ENCODE measurements at regions not wholly inside any gene's neighbourhood (a gene's known extent, or its start where the extent isn't known, plus 50 kb on each side); places are given as distances from the start of the nearest gene placed in this dataset.
"Not testable (repeated sequence)": the region's sequence is repeated elsewhere in the genome, so short reads cannot be mapped to it uniquely, and the experiment has no call there.

GRCh38 chr6:11450037-11450436 is 87.5 kb upstream of the TMEM170B start:
- TF ChIP-seq ZFX (IDR thresholded peaks at IDR 0.05; ENCODE audit: borderline replicate concordance): no peak
- TF ChIP-seq CTCF (IDR thresholded peaks at IDR 0.05): no peak
- H3K27ac ChIP-seq: no peak overlapping the region

GRCh38 chr6:11449408-11449807 is 88.1 kb upstream of the TMEM170B start:
- no peak for TF ChIP-seq CTCF (IDR thresholded peaks at IDR 0.05)
- no peak for TF ChIP-seq ZFX (IDR thresholded peaks at IDR 0.05; ENCODE audit: borderline replicate concordance)
- H3K27ac ChIP-seq: no peak overlapping the region

GRCh38 chr6:11448038-11448437 is 89.5 kb upstream of the TMEM170B start:
- TF ChIP-seq ZFX (IDR thresholded peaks at IDR 0.05; ENCODE audit: borderline replicate concordance) (no peak), CTCF (IDR thresholded peaks at IDR 0.05) (no peak)

GRCh38 chr6:11447265-11447664 is 90.3 kb upstream of the TMEM170B start:
- no peak overlapping the region for H3K27ac ChIP-seq
- no peak for TF ChIP-seq CTCF (IDR thresholded peaks at IDR 0.05)
- TF ChIP-seq ZFX (IDR thresholded peaks at IDR 0.05; ENCODE audit: borderline replicate concordance): no peak

More at GRCh38 chr6:11448038-11448437, 89.5 kb upstream of the TMEM170B start:
- no peak overlapping the region for H3K27ac ChIP-seq

- H3K27ac ChIP-seq: no peak overlapping the region
- no peak for TF ChIP-seq ZFX (IDR thresholded peaks at IDR 0.05; ENCODE audit: borderline replicate concordance)
- no peak for TF ChIP-seq CTCF (IDR thresholded peaks at IDR 0.05)
Observed at GRCh38 chr6:11445146-11445545, 92.4 kb upstream of the TMEM170B start.

GRCh38 chr6:11443125-11443524 is 94.4 kb upstream of the TMEM170B start:
- not testable (repeated sequence) for H3K27ac ChIP-seq

GRCh38 chr6:11442495-11442894 is 95.1 kb upstream of the TMEM170B start:
- TF ChIP-seq ZFX (IDR thresholded peaks at IDR 0.05; ENCODE audit: borderline replicate concordance) (no peak), CTCF (IDR thresholded peaks at IDR 0.05) (no peak)
- H3K27ac ChIP-seq: no peak overlapping the region

GRCh38 chr6:11439876-11440275 is 97.7 kb upstream of the TMEM170B start:
- TF ChIP-seq ZFX (IDR thresholded peaks at IDR 0.05; ENCODE audit: borderline replicate concordance): no peak
- TF ChIP-seq CTCF (IDR thresholded peaks at IDR 0.05): no peak
- no peak overlapping the region for H3K27ac ChIP-seq
